GM19193 (cell line): ENCODE measurements at regions not wholly inside any gene's neighbourhood (a gene's known extent, or its start where the extent isn't known, plus 50 kb on each side); places are given as distances from the start of the nearest gene placed in this dataset.

ENCODE experiments used
- POLR2A ChIP-seq: IDR thresholded peaks from 4 replicates; pipeline ENCODE4 v1.6.1; 2011; ENCODE audit not compliant: insufficient read depth, insufficient read length; ENCODE audit errors: extremely low read depth

DNA sequence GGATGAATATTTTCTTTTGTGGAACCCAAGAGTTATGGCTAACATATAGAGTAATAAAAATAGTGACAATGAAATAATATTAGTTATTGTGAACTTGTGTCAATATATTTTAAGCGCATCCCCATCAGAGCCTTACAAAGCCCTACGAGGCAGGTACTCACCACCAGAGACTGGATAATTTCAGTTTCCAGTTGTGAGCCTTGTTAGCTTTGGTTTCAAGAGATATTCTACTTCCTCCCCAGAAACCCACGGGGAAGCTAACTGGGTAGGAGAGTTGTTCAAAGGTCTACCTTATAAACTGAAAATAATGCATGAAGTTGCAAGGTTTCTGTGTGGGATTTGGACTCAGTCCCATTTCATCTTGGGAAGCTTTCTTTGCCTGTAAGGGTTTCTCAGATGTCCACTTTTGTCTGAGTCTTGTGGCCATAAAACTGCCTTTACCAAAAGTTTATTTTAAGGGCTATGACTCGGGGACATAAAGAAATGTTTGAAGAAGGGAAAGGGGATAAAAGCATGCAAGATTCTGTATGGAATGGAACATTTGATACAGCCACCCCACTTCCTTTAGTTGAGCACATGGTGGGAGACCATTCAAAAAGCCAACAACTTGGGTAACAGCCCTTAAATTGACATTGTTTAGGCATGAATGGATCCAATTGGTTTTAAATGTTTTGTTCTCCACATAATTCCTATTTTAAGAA, 57.4 kb upstream of the ANKRD55 start:
- no peak for TF ChIP-seq POLR2A

DNA sequence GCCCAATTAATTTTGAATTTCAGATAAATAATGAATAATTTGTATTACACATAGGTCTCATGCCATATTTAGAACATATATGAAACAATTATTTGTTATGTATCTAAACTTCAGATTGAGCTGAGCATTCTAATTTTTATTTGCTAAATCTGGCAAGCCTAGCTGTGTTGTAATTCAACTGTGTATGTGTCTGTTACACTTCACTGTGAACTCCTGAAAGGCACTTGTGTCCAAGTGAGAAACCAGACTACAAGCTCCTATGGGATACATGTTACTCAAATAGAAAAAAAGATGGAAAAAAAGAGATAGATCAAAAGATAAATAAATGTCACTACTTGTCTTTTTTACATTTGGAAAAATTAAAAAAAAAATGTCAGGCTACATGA, 56.5 kb upstream of the ANKRD55 start:
- TF ChIP-seq POLR2A, result no peak

DNA sequence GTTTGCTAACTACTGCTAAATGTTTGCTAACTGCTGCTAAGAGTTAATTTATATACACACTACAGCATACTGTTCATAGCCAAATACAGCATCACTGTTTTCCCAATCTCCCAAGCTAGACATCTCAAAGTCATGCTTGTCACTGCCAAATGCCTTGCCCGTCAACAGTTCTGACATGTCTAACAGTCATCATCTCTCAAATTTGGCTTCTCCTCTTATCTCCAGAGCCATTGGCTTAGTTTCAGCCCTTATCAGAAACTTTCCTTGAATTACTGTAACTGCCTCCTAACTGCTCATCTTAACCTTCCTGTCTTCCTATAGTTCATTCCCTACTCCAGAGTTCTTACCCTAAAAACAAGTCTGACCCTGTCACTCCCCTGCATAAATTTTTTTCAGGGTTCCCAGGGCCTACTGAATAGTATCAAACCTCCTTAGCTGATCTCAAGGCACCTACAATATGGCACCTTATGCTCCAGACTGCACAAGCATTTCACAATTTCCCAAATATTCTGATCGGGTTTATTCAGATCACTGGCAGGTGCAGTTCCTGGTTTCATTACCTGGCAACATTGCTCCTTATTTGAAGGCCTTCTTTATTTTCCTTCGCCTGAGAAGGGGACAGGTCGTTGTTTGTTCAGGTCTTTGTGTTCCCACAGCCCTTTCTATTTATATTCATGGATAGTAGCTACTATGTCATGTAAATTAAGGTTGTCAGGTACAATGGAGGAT, 55.9 kb upstream of the ANKRD55 start:
- no peak for TF ChIP-seq POLR2A

DNA sequence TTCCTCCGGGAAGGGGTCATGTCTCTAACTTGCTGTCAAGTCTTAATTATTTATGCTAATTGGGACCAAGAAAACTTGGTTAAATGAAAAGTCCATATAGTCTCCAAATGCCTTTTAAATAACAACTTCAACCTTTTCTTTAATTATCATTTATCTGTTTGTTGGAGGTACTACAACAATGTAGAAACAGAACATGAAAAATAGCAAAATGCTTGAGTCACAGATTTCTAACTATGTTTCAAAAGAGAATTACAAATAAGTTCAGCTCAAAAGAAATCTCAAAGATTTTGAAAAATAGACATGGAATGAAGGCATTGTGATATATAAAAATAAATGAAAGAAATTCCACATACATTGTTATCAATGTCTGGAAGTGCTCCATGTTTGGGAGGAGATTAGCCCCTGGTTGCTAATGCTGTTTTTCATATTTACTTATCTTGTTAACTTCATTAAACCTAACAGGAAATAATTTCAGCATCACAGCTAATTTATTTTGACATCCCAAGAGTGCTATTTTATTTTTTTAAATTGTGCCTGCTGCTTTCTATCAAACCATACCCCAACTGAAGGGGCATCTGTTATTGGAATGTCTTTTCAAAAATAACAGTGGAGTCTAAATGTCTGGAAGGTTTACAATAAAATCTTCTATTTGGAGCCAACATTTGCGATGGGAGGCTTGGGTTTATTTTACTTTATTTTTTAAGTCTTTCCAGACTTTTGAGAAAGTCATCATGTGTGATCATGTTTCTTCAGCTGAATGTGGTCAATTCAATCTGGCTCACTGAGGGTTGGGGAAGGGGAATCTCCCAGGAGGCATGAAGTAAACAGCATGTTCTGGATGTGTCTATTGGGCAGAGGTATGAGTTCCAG, 53.1 kb upstream of the ANKRD55 start:
- no peak for TF ChIP-seq POLR2A

DNA sequence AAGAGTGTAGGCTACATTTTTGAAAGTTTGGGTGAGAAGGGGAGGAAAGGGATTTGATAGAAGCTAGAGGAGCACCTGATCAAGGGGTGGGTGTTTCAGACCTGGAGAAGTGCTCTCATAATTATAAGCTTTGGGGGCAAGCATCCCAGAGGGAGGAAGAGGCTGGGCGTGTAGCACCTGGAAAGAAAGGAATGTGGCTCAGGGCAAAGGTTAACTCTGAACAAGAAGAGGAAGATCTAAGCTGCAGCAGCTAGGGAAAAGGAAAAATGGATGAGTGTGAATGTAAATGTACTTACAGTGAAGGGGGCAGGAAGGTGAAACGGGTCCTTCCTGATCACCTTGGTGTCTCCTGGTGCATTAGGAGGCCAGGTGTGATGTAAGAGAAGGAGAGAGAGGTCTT, 49.8 kb upstream of the ANKRD55 start:
- TF ChIP-seq POLR2A, result no peak
